ENCODE measurements at regions not wholly inside any gene's neighbourhood (a gene's known extent, or its start where the extent isn't known, plus 50 kb on each side); places are given as distances from the start of the nearest gene placed in this dataset.

DNA sequence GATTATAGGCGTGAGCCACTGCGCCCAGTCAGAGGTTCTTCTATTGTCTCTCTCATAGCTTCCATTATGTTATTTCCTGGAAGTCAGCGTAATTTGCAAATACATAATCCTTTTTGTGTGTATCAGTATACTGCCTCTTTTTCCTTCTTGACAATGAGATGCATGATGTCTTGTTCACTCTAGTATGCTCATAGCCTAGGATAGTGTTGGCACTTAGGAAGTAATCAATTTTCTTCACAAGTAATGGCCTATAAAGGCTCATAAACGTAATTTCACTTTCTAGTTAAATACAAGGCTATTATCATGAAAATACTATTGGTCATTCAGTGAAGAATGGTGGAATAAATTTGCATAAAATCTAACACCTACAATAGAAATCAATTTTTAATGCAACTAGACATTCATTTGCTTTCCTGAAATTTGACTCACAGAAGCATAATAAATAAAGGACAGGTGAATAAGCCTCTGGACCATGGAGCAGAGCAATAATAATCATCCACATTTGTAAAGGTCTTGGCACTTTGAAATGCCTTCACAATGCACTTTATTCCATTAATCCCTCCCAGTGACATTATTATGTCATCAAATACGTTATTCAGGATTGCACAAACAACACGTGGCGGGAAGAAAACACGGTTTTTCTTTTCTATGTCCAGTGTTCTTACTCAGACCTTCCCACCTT is 366.9 kb upstream of the BTBD3 start:
- no peak for DNase-seq

DNA sequence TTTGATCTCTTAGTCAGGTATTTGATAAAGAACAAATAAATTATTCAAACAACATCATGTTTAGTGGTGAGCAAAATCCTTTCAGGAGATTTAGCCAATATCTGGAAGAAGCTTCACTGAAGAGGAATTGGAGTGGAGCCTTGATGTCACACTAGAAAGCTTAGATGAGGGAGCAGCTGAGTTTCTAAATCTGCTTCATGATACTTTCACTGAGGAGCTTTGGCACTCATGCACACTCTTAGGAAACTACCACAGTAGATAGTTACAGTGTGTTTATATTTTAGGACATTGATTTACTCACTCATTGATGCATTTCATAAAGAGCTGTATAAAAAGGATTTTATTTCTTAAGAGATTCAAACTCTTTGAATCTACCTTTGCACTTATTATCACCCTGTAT is 366.2 kb upstream of the BTBD3 start:
- no peak for DNase-seq

DNA sequence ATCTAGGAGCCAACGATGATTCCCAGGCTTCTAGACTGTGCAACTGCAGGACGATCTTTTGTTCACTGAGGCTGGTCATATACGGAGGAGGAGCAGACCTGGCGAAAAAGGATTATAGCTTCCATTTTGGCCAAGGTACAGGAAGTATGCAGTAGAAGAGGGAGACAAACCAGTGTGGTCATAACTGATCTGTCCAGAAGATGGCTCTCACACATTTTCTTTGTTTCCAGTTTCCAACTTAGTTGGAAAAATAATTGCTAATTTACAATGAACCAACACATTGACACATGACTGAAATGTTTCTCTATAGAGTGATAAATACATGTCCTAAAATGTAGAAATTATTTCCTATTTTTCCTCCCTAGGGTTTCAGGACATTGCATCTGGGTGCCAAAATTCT is 364.1 kb upstream of the BTBD3 start:
- no peak for DNase-seq

DNA sequence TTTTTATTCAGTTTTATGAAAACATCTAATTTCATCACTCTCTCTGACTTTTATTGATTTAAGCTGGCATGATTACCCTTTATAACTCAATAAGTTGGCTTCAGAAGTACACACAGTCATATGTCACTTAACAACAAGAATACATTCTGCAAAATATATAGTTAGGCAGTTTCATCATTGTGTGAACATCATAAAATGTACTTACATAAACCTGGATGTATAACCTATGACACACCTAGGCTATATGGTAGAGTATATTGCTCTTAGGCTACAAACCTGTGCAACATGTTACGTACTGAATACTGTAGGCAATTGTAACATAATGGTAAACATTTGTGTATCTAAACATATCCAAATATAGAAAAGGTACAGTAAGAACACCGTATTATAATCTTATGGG is 362.2 kb upstream of the BTBD3 start:
- DNase-seq: no peak

DNA sequence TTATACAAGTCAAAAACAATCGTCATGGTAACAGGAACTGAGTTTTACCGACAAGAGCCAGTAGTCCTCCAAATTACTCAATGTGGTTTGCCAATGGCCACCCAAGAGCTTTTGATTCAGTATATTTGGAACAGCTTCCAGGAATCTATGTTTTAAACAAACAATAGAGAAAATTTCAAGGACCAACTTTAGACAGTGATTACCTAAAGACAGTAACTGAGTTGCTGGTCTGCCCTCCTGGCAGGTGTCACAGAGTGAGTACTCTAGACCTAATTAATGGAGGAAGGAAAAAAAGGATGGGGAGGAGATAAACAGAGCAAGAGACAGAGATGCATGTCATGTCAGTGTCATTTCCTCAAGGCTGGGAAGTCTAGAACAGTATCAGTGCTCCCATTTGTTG is 361.3 kb upstream of the BTBD3 start:
- DNase-seq: no peak

DNA sequence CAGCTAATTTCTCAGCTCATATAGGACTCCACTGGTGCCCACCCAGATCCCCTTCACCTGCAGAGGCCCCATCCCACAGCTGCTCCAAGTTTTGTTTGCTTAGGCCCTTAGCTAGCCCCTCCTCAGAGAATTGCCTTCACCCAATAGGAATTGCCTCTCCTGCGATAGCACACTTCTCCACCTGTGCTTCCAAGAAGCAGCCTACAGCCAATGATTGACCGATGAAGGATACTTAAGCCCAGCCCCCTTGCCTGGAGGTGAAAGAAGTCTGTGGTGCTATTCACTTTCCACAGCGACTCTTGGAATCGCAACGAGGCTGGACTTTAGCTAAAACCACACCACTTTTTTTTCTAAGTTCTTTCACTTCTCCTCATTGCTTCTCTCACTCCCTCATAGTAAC is 353.2 kb upstream of the BTBD3 start:
- DNase-seq: no peak

DNA sequence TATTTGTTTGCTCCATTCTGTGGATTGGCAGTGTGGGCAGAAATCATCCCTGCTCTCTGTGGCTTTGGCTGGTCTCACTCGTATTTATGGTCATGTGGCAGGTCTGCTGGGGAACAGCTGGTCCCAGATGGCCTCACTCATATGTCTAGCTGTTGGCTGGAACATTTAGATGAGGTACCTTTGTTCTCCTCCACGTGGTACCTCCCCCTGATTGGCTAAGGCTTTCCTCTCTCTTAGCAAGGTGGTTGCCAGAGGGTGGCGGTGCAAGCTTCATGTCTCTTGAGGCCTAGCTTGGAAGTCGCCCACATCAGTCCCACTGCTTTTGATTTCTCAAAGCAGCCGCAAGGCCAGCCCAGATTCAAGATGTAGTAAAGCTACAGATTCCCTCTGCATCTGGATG is 348.5 kb upstream of the BTBD3 start:
- no peak for DNase-seq

DNA sequence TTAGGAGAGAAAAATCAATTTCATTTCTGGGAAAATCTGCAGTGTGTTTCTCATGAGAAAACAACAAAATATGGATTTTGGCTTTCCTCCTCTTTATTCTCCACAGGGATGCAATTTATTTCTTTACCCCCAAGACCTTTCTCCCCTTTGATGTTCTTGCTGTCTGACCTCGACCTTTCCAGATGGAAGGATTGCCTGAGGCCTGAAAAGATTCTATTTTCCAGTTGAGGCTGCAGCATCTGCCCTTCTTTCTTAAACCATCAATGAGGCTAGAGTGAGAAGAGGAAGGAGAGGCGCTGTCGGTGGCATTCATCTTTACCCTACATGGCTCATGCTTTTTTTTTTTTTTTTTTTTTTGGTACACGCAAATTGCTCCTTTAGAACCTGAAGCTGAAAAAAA is 344.2 kb upstream of the BTBD3 start:
- no peak for DNase-seq

DNA sequence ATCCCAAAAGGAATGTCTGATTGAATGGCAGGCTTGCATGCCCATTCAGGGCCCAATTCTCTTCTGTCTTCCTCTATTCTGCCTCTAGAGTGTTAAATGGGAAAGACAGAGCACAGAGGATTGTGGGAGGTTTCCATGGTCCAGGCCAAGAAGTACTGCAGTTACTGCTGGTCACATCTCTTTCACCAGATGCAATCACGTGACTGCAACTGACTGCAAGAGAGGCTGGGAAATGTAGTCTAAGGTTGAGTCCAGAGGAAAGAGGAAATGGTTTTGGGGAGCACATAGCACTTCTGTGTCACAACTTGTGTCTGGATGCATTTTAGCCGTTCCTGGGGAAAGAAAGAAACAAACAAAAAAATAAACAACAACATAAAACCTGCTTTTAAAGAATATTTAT is 336.4 kb upstream of the BTBD3 start:
- no peak for DNase-seq

DNA sequence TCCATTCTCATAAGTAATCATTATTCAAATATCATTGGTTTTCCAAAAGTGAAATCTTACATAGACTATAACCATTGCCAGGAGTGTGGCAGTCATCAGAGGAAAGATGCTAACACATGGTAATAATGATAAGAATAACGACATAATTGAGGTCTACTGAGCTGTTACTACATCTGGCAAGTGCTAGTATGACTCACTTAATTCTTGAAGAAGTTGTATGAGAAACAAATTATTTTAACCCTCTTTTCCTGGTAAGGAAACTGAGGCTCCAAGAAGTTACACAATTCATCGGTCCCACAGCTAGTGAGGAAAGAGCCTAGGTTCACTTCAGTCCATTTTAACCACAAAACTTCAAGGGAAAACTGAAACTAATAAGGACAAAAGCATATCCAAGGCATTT is 335.6 kb upstream of the BTBD3 start:
- DNase-seq: no peak

DNA sequence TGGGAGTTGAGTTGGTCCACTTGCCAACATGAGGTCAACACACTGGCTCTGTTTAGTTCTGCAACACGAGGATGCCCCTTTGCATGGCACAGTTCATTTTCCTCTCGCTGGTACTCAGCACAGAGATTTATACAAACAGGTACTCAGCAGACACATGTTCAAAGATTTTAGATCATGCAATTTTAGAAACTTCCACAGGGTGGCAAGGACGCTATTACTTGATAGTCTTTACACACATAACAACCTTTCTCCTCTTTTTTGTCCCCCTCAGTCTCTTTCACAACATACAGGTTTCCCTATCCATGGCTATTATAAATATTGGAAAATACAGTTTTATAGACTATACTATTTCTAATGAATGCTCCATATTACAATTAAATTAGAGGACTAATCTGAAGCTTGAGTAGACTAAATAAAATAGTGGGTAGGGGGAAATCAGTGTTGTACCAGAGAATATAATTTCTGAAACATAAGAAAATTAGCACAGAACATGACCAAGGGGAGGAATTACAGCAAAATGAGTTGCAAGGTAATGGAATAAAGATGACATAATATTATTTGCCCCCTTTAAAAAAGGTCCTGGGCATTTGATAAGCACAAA is 331.8 kb upstream of the BTBD3 start:
- no peak for DNase-seq

DNA sequence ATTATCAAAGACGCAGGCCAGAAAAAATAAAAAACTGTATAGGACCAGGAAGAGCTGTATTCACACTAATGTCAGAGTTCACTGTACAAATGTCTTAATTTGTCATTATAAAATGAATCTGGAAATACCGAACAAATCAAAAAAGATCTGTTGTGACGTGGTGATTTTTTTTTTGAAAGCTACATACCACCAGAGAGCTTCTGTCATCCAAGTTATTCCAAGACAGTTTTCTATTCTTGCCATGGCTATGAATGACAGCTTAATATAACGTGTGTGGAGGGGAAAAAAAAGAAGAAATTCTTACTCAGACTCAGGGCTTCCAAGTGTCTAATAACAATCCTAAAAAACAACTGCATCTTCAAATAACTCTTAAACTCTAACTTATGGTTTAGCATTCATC is 328.8 kb upstream of the BTBD3 start:
- no peak for DNase-seq

DNA sequence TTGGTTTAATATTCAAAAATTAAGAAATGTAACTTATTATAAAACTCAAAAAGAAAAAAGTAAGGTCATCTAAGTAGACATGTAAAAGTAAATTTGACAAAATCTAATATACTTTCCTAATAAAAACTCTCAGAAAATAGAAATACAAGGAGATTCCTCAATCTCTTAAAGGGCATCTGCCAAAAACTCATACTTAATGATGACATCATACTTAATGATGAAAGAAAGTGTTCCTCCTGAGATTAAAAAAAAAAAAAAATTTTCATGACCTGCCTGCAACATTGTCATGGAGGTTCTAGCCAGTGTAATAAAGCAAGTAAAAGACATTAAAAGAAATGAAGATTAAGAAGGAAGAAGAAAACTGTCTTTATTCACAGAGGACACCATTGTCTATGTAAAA is 325.7 kb upstream of the BTBD3 start:
- no peak for DNase-seq

DNA sequence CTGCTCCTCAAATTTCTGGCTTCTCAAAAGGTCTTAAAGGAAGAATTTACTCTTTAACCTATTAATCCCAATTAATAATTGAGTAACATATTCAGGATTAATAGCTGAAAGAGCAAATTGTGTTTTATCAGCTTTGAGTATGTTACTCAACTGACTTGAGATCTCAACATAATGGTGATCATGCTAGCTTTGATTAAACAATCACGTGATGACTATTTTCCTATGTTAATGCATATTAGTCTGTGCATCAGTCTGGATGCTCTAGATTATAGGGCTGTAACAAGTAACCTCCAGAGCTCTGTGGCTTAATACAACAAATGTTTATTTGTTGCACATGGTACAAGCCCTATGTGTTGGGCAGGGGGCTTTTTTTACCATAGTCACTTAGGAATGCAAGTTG is 313.4 kb upstream of the BTBD3 start:
- no peak for DNase-seq

DNA sequence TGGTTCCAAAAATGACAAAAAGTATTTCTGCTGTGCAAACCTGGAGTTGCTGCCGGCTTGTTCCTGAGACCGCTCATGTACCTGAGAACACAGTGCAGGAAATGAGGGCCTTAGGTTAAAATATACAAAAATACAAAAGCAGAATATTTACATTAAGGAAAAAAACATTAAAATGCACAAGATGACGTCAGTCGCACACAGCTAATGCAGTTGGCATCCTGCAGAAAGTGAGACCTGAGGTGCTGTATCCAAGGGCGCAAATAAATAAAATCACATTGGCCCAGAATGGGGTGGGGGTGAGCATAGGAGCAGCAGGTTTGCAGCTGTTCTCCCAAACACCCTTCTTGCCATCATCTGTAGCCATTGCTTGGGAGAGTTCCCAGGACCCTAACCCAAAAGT is 310.6 kb upstream of the BTBD3 start:
- no peak for DNase-seq

DNA sequence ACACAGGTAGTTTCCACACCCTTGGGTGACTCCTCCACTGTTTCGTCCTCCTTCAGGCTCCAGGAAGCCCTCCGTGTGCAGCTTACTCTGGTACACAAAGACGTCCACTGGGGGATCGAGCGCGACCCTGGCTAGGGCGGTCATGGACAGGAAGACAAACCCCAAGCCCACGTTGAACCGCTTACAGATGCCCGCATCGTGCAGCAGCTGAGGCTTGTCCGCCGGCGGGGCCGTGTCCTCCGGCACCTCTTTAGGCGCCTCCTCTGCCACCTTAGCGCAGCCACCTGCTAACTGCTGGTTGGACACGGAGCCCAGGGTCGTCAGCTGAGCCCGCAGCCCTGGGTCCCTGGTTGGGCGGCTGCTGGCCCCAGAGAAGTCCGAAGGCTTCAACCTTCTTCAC is 309.0 kb upstream of the BTBD3 start:
- no peak for DNase-seq

DNA sequence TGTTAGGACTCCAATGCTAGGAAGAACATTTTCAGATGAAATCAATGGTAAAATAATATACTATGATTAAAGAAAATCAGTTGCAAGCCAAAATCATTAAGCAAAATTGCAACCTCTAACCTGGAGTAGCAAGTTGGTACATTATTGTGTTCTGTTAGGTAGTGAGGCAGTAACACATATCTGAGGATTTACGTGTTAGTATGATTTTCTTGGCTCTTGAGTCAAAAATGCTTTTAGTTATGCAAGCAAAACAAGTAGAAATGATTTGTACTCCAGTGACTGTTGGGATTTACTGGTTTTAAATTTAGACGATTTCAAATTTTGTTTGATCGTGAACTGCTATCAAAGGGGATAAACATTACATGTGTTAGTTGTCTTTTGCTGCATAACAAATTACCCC is 293.0 kb upstream of the BTBD3 start:
- no peak for DNase-seq

DNA sequence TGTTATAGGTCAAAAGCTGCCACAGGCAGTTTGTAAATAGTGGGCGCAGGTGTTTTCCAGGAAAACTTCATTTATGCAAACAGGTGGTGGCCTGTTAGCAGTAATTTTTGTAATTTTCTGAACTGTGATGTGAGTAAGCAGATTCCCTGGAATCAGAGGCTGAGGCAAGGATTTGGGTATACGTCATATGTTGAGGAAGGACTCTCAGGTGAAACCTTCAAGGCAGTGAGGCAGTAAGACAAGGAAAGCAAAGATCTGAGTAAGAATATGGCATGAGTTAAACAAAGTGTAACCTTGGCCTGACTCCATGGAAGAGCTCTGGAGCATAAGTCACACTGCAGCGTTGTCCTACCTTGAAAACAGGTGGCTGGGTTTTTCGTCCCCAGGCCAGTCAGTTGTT is 291.1 kb upstream of the BTBD3 start:
- DNase-seq: no peak

DNA sequence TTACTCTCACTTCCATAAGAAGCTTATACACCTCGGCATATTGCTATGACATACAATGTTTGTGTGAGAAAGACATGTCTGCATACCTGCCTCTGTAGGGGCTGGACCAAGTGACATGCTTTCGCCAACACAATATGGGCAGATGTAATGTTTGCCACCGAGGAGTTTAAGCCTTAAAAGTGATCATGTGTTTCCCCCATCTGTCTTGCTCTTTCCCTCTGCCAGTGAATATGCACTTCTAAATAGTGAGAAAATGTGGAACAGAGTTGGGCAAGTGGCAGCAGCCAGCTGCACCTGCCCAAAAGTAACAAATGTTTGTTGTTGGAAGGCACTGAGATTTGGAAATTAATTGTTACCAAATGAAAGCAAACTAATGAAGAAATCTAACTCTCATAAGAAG is 274.8 kb upstream of the BTBD3 start:
- DNase-seq: no peak

DNA sequence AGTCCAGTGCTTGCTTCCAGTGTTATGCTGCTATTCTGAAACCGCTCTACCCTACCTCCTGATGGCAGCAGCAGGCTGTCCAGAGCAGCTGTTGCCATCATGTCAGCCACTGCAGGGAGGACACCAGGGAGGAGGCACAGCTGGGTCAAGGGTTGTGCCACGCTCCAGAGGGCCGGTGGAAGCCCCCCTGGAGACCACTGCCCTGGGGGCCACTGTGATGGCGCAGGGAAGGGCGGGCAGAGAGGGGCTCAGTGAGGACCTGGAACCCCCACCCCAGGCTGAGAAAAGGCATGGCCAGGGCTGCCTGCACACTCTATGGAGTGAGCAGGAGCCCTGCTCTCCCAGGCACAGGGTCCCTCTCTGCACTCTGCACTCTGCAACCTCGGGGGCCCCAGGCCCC is 271.3 kb upstream of the BTBD3 start:
- no peak for DNase-seq

DNA sequence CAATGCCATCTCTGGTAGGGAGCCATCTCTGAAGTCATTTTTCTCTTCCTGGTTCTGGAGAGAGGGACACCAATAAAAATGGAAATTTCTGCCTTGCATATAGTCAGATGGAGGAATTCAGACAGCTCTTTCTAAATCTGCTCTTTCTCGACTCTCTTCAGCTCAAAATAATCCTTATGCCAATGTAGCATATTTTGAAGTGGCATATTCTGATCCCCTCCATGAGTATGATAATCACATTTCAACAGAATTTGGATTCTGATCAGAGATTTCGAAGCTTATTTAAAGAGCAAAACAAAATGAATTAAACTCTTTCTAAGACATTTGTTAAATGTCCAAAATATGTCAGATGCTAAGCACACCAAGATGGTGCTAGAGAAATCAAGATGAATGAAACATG is 267.1 kb upstream of the BTBD3 start:
- DNase-seq: no peak

DNA sequence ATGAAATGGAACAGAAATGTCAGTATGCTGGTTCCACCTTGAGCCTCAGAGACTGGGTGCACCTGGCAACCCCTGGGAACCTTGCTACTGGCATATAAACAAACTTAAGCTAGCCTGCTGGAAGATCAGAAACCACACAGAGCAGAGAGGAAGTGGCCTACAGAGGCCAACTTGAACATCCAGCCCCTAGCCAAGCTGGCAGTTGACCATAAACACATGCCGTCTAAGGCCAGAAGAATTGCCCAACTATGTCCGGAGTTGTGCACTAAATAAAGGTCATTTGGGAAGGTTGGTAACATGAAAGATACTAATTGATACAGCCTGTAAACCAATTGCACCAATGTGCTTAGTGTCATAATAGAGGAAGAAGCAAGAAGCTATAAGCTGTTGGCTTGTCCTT is 266.6 kb upstream of the BTBD3 start:
- DNase-seq: no peak

DNA sequence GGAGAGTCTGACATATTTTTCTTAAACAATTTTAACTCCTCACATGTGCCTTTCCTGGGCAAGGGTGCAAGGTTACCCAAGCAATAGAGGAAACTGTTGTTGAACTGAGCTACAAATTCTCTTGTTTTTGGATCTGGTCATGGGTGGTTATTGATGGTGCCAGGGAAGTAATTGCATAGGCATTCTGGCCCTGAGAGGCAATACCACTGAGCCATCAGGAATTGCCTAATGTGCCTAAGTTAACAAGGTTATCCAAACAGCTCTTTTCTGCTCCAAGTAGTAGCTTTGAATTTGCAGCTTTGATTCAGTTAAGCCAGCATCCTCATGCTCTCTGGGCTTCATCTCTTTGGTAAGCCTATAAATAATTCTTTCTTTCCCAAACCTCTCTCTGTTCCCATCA is 266.0 kb upstream of the BTBD3 start:
- DNase-seq: no peak

DNA sequence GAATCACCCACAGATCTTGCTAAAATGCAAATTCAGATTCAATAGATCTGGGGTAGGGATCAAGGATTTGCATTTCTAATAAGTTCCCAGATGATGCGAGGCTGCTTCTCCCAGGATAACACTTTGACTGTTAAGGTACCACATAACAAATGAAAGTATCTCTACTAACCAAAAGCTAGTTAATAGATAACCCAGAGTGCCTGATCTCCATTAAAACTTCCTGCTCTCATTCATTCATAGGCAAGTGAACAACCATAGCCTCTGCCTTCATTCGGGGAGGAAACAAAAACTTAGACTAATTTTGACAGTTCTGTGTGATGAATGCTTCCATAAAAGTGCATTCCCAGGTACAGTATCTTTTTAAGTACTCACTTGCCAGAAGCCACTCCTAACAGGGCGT is 265.6 kb upstream of the BTBD3 start:
- DNase-seq: no peak

DNA sequence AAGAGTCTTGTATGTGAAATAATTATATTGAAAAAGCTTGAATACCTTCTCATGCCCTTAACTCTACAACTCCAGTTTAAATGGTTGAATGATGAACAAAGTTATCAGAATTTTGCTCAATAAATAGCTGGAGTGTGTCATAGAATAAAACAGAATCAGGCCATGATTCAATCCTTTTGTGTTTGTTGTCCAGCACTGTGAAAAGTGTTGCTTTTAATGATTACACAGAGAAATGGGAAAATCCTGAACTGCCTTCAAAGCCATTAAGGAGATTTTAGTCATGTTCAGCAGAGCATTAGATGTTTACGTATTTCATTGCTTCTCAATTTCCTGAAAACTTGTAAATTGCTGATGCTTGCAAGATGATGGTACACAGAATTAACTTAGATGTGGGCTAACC is 262.9 kb upstream of the BTBD3 start:
- no peak for DNase-seq

DNA sequence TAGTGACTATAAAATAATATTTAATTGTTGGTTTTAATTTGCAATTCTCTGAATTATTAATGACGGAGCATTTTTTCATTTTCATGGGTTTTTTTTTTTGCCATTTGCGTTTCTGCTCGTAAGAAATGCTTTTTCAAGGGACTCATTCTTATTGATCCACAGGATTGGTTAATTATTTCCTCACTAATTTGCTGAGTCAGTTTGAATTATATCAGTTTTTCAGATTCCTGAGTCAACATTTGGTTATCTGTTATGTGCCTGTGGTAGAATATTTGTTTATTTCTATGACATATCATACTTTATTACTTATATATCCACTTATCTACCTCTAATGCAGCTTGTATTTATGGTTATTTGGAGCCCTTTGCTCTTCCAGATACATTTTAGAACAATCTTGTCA is 257.0 kb upstream of the BTBD3 start:
- no peak for DNase-seq
